Left colon (tissue), 2 donors: ENCODE measurements at regions not wholly inside any gene's neighbourhood (a gene's known extent, or its start where the extent isn't known, plus 50 kb on each side); places are given as distances from the start of the nearest gene placed in this dataset.
"Not testable (repeated sequence)": the region's sequence is repeated elsewhere in the genome, so short reads cannot be mapped to it uniquely, and the experiment has no call there.

Experiments used
- ATAC-seq: fragments of 200-7000 bp; cut with Tn5 transposase; one replicate; pipeline ENCODE4 v1.9.1; 2020; ENCODE audit warnings: mild to moderate bottlenecking, moderate library complexity
- DNase-seq, 2 donors: peaks; one replicate each; pipeline ENCODE4 v3.0.0-alpha.2; 2020
- intact Hi-C, 2 donors: fragments of 100-400 bp; cut with DNase I in 1 of 2; cut with micrococcal nuclease in 1 of 2; formaldehyde crosslinking; loops; one replicate each; pipeline versions ENCODE4 v1.11.2 to v1.14.0; 2022; cut with DNase I, micrococcal nuclease
- donor health status: DM: no; HTN: no; CAD: no.
- donor health status: DM: yes; HTN: yes; CAD: no.

DNA sequence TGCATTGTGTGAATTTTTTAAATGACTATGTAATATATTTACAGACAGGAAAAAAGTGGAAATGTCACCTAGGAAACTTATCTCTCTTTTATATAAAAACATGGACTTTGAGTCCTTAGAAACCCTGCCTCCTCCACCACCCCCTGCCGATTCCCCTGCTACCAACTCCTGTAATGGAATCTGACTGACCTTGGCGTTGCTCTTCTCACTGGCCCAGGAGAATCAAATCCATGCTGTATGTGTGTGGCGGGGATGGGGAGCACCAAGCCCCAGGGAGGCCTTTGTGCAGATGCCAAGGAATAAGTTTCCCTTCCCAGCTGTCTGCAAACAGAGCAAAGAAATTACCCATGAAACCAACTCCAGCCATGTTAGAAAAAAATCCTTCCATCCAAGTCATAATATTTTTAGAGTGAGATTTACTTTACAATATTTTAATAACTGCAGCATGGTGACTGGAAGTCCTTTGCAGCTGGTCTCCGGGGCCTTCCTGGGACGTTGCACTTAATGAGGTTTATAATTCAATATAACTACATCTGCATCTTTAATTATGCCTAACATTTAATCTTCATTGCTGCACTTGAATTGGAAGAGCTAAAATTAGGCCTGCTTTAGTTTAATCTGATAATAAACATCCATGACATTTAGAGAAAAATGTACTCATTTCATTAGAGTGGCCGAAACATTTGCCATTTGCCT, 111.4 kb upstream of the CACUL1 start:
- intact Hi-C loops = no loop called here
- ATAC-seq (no peak), DNase-seq (no peak)

DNA sequence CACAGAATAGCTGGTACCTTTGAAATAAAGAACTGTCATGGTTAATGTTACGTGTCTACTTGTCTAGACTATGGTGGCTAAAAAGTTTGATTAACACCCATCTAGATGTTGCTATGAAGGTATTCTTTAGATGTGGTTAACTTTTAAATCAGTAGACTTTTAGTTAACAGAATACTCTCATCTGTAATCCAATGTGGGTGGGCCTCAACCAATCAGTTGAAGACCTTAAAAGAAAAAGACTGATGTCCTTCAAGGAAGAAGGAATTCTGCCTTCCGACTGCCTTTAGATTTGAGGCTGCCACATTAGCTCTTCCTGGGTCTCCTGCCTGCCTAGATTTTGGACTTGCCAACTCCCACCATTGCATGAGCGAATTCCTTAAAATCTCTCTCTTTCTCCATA, 113.0 kb upstream of the CACUL1 start:
- intact Hi-C loops = no loop called here
- DNase-seq (no peak), ATAC-seq (no peak)

DNA sequence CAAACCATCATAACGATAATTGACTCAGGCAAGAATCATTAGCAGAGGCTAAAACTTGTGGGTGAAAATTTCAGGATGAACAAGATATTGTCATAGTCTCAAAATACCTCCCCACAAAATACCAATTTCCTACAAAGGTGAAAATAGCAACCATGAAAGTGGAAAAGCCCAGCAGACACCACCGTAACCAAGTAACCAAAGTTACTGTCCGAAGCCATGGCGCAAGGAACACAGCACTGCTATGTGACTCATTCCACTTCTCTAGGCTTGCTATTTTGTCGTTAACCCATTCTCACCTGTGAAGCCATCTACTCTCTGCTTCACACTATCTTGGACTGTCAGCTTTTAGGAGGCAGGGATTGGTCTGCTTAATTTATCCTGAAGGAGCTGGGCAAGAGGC, 113.8 kb upstream of the CACUL1 start:
- intact Hi-C loops = no loop called here
- ATAC-seq = no peak
- no peak for DNase-seq

DNA sequence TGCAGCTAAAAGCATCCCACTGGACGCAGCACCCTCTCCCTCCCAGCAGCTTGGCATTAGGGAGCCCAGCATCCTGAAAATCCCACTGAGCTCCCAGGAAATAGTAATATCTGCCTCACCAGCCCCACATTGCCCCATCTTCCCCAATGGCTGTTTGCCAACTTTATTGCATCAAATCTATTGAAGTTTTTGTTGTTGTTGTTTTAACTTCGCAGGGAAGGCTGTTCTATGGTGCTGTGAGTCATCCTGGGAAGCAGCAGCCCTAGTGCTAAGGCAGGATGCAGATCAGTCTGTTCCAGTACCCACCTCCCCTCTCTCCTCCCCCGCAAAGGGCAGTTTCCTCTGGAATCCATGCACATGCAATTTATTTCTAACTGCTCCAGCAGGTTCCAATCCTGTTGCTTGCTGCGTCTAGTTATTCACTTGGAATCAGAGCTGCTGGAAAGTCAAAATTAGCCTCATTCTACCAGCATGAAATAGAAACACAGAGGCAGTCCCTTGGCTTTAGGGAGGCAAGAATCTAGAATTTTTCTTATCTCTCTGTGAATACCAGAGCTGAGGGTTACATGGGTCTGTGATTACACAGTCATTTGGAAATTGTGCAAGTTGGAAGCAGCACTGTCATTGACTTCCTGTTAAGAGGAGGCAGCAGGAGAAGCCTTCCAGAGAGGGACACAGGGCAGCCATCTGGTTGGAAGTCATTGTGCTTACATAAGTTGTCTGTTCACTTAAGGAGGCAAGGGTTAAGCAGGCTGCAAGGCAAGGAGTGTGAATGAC, 115.9 kb upstream of the CACUL1 start:
- ATAC-seq = no peak
- DNase-seq = no peak
- intact Hi-C loops = no loop called here

DNA sequence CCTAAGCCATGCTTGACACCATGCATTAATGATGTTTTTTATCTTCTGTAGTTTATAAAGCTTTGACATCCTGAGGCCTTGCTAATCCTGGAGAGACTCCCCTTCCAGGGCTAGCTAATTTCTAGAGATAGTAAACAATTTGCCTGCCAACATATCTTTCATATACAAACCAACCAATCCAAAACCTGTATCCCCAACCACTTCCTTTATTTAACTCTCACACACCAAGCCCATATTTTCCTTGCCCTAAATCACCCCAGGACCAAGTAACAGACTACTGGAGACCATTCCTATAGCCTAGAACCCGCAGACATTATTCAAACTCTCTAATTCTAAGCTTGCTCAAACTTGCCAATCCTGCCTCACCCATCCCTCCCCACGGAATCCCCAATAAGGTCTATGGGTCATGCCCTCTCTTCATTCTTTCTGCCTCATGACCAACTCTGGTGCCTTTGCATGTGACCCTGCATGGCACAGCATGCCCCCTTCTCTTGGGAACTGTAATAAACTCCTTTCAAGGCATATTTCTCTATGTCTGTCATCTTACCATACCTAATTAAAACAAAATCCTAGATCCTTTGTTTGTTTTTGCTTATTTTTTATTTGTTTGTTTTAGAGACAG, 116.6 kb upstream of the CACUL1 start:
- DNase-seq (no peak), ATAC-seq (no peak)
- intact Hi-C loops = no loop called here

DNA sequence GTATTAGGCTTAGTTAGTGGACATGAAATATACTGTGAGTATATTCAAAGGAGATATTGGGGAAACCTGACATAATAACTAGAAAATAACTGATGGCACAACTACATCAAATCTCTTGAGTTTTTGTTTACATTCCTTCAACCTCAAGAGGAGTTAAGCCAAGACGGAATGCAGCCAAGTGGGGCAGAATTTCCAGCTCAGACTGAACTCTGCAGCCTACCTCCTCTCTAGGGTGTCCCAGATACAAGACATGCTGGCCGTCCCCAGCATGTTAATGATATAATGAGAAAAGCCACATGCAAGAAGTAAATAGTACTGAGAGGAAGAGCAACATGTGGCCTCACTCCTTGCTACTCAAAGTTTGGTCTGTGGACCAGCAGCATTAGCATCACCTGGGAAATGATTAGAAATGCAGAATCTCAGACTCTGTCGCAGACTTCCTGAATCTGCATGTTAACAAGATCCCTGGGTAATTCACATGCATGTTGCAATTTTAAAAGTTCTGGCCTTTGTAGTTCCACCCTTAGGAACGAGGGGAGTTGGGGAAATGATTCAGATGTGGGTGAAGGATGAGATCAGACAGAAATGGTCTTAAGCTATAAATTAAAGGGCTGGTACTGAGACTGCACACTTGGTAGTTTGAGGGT, 118.4 kb upstream of the CACUL1 start:
- DNase-seq (no peak), ATAC-seq (no peak)
- intact Hi-C loops = no loop called here

DNA sequence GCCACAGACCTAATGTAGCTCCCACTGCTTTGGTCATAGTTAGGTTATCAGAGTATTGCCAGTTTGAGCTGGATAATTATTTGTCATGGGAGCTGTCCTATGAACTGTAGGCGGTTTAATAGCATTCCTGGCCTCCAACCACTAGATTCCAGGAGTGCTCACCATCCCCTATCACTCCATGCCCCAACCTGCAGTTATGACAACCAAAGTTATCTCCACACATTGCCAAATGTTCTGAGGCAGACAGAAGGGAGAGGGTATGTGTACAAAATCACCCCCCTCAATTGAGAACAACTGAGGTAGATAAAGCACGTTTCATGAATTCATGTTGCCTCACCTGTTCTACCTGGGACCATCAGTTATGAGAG, 119.0 kb upstream of the CACUL1 start:
- intact Hi-C loops = no loop called here
- no peak for DNase-seq
- no peak for ATAC-seq

DNA sequence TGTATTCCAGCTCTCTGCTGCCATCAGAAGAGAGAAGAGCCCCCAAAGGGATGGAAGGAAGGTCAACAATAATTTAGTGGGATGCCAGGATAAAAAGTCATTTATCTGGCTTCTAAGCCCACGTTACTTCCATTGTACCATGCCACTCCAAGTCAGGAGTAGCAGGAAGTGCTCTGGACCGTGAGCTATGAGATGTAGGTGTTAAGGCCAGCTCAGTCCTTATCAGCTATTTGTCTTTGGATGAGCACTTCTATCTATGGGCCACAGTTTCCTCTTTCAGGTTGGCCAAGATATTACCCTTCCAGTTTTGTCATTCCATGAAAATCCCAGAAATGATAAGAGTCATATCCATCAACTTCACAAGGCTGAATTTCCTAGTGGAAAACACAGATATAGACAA, 119.4 kb upstream of the CACUL1 start:
- no peak for ATAC-seq
- no peak for DNase-seq
- intact Hi-C loops = no loop called here

DNA sequence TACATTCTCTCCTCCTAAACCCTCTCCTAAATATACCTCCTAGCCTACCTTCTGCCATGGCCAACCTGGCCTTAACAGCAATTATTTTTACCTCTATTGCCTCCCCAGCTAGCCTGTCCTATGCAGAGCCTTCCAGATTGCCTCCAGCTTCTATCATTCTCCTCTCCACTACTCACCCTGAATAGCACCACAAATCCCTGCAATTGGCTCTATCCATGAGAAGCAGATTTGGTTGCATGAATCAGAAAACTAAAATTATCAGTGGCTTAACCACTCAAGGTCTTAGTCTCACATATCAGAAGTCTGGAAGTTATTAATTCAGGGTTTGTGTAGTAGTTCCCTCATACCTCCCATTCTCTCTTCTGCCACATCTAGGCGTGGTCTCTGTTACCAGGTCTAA, 120.3 kb upstream of the CACUL1 start:
- DNase-seq (no peak), ATAC-seq (no peak)
- intact Hi-C loops = no loop called here

DNA sequence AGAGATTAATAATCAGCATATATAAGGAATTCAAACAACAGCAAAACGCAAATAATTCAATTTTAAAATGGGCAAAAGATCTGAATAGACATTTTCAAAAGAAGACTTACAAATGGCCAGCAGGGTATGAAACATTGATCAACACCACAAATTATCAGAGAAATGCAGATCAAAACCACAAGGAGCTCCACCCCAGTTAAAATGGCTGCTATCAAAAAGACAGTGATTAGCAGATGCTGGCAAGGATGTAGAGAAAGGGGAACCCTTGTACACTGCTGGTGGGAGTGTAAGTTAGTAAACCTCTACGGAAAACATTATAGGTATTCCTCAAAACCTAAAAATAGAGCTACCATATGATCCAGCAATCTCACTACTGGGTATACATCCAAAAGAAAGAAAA, 128.0 kb upstream of the CACUL1 start:
- ATAC-seq = no peak
- DNase-seq = no peak
- intact Hi-C loops = no loop called here

DNA sequence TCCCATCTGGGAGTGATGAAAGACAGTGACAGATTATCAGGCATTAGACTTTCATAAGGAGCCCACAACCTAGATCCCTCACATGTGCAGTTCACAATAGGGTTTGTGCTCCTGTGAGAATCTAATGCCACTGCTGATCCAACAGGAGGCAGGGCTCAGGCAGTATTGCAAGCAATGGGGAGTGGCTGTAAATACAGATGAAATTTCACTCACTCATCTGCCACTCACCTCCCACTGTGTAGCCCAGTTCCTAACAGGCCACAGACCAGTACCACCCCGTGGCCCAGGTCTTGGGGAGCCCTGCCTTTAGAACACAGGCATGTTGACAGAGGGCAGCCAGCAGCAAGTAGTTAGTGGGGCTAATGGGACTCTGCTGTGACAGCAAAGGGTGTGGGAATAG, 137.3 kb upstream of the NANOS1 start:
- intact Hi-C loops = no loop called here
- no peak for ATAC-seq
- no peak for DNase-seq

DNA sequence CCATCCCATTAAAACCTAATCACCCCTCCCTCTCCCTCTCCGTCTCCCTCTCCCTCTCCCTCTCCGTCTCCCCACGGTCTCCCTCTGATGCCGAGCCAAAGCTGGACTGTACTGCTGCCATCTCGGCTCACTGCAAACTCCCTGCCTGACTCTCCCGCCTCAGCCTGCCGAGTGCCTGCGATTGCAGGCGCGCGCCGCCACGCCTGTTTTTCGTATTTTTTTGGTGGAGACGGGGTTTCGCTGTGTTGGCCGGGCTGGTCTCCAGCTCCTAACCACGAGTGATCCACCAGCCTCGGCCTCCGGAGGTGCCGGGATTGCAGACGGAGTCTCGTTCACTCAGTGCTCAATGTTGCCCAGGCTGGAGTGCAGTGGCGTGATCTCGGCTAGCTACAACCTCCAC, 134.6 kb upstream of the NANOS1 start:
- DNase-seq, intact Hi-C loops, ATAC-seq: not testable (repeated sequence)

DNA sequence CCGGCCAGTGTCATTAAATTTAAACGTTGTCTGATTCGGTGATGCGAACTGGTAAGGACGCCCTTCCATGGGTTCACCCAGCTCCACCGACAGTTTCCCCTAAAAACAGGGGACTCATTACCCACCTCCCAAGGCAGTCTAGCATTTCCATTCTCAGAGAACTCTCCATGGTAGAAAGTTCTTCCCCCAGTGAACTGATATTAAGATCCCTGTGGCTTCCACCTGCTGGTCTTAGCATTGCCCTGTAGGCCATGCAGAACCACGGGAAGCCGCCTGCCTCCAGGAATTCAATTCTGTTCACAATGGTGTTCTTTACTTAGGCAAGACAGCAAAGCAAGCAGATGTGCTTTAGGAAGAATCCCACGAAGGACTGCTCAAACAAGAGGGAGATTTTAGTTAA, 128.9 kb upstream of the NANOS1 start:
- intact Hi-C loops = no loop called here

DNA sequence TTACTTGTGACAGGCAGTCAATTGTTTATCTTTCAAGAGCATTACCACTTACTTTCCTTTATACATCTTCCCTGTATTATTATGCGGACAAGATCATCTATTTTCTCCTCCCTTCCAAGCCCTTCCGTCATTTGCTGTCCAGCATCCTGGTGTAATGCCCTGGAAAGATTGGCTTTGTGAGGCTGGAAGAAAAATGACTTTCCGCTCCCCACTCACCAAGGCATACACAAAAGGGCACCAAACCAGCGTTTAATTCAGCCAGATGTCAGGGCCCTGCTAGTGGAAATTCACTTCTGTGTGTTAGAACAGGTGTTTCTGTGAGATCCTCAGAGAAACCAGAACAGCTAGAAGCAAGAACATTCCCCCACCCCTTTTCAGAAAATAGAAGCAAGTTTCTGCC, 128.1 kb upstream of the NANOS1 start:
- intact Hi-C loops = no loop called here
- DNase-seq (no peak), ATAC-seq (no peak)

More for the DNA sequence above, 128.9 kb upstream of the NANOS1 start:
- no peak for ATAC-seq
- no peak for DNase-seq

DNA sequence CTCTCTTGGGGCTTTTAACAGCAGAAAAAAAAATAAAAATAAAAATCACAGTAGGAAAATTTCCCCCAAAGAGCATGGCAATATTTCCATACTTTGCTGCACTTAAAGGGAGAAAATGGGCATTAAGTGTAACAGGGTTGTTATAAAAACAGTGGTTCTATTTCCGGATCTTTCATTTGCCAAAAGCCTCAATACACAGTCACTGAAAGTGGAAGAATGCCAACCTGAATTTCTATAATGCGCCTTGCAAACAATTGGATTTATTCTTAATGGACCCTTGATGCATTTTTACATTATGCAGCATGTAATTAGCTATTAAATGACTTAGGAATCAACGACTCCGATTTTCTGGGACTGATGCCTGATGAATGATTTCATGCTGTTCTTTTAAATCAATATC, 127.6 kb upstream of the NANOS1 start:
- intact Hi-C loops = no loop called here
- no peak for ATAC-seq
- DNase-seq = no peak

DNA sequence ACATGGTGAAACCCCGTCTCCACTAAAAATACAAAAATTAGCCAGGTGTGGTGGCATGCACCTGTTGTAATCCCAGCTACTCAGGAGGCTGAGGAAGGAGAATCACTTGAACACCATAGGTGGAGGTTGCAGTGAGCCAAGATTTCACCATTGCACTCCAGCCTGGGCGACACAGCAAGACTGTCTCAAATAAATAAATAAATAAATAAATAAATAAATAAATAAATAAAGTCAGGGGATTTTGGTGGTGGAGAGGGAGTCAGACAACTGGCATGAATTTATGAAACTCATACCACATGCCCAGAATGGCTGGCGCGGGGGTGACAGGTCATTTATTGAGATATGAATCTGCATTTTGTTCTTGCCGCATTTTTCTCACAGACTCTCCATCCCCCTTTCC, 126.9 kb upstream of the NANOS1 start:
- ATAC-seq, intact Hi-C loops, DNase-seq: not testable (repeated sequence)

DNA sequence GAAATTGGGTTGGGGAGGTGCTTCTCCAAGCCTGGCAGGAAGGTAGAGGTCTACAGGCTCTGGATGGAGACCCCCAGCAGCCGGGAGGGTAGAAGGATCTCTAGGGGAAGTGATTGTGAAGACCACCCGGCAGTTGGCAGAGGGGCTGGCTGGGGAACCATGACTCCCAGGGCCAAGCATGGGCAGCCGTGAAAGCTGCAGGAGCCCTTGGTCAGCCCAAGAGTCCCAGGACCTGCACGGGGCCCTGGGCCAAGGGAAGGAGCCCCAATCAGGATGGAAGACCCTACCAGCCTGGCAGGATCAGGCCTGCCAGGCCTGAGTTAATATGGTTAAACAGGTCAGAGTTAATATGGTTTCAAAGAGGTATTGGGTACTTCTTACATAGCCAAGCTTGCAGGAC, 126.3 kb upstream of the NANOS1 start:
- intact Hi-C loops = no loop called here
- DNase-seq = no peak
- no peak for ATAC-seq

DNA sequence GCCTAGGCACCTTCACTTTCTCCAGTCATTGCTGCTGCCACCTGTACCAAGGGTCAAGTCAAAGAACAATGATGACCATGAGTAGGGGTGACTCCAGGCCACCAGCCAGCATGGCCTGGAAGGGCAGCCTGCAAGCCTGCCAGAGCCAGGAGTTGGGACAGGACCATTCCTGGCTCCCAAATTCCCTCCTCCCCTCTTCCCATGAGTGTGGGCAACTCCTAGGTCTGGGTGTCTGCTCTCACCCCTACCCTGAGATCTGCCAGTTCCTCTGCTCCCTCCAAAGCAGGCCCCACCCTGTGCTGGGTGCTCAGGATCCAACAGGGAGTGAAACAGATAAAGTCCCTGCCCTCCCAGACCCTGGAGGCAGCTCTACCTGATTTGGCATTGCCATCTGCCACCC, 125.8 kb upstream of the NANOS1 start:
- ATAC-seq (no peak), DNase-seq (no peak)
- intact Hi-C loops = no loop called here

DNA sequence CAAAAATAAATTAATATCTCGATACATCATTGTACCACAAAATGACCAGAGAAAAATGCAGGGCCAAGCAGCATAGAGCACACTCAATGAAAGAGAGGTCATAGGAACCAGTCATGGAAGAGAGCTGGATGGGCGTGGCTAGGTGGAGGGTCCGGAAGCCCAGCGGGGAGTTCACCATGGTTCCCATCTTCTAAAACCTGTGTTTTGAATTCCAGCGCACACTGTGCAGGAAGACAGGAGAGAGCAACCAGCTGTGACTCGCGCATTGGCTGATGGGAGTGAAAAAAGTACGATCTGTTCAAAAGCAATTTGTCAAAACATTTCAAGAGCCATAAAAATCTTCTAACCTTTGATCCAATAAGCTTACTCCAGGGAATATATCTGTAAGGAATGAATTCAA, 125.2 kb upstream of the NANOS1 start:
- intact Hi-C loops = no loop called here
- ATAC-seq (no peak), DNase-seq (no peak)

DNA sequence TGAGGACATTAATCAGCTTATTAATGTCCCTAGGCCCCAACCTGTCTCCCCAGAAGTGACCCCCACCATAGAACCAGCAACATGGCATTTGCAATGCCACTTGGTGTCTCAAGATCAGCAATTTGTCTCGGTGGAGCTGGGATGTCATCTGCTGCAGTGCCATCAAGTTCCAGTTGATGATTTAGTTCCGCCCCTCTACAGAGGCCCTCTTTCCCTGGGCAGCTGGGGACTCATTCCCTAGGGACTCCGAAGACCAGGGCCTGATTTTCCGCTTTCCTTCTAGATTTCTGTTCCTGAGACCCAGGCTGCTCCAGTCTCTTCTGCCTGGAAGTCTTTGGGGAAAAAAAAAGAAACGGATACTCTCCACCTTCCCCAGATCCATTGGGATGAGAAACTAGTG, 122.5 kb upstream of the NANOS1 start:
- DNase-seq (no peak), ATAC-seq (no peak)
- intact Hi-C loops = no loop called here
